ENCODE measurements at regions not wholly inside any gene's neighbourhood (a gene's known extent, or its start where the extent isn't known, plus 50 kb on each side); places are given as distances from the start of the nearest gene placed in this dataset.
"Not testable (repeated sequence)": the region's sequence is repeated elsewhere in the genome, so short reads cannot be mapped to it uniquely, and the experiment has no call there.

DNA sequence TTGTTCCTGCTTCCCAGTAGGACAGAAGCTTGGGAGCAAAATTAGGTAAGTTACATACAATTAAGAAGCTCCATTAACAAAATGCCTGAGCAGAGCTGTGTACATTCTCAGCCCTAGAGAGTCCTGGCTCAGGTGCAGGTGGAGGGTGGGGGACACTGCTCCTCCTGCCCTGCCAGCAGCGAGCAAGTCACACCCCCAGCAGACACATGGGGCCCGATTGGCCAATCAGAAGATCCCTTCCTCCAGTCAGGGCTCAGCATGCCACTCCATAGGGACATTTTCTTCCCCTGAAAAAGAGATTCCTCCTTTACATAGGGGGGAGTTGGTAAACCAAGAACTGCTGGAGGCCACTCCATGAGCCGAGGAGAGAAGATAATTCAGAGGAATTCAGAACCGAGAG is 62.1 kb downstream of the PLXNA1 start:
- H3K4me3 ChIP-seq (replicated peaks in 1 of 3; ENCODE audit: low read depth in 2 of 3, low read length in 3 of 3): no peak overlapping the region
- H3K27ac ChIP-seq (ENCODE audit: low read depth in 1 of 2, low read length in 2 of 2): no peak overlapping the region
- Mint-ChIP-seq H3K27ac (peak overlapping the region in 1 of 7 donors; percentile 22), H3K36me3 (no peaks in the 10 kb centered on the region), H3K27me3 (ENCODE audit: low read depth in 3 of 3) (peaks cover 5 to 12% (median 9%) of the 10 kb centered on the region in 3 donors), H3K9me3 (peaks cover 0 to 8% (median 4%) of the 10 kb centered on the region in 7 donors), H3K4me3 (no peak overlapping the region), H3K4me1 (no peaks in the 10 kb centered on the region)
- H2AFZ ChIP-seq (ENCODE audit: insufficient read depth, low read depth, low read length, poor library complexity, severe bottlenecking): no peak overlapping the region
- intact Hi-C loops (cut with micrococcal nuclease): no loop called here
- no peaks in the 10 kb centered on the region for H3K79me2 ChIP-seq (ENCODE audit: insufficient read depth, low read length)
- 56% methylated on average over 1 of the region's 4 CpGs for WGBS (ENCODE audit: insufficient coverage)
- H3K4me2 ChIP-seq (replicated peaks; ENCODE audit: extremely low read depth, low read length, poor library complexity, severe bottlenecking): no peak overlapping the region
- TF ChIP-seq, protein P1, sequence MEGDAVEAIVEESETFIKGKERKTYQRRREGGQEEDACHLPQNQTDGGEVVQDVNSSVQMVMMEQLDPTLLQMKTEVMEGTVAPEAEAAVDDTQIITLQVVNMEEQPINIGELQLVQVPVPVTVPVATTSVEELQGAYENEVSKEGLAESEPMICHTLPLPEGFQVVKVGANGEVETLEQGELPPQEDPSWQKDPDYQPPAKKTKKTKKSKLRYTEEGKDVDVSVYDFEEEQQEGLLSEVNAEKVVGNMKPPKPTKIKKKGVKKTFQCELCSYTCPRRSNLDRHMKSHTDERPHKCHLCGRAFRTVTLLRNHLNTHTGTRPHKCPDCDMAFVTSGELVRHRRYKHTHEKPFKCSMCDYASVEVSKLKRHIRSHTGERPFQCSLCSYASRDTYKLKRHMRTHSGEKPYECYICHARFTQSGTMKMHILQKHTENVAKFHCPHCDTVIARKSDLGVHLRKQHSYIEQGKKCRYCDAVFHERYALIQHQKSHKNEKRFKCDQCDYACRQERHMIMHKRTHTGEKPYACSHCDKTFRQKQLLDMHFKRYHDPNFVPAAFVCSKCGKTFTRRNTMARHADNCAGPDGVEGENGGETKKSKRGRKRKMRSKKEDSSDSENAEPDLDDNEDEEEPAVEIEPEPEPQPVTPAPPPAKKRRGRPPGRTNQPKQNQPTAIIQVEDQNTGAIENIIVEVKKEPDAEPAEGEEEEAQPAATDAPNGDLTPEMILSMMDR (IDR thresholded peaks at IDR 0.05): no peak
- H3K36me3 ChIP-seq (replicated peaks in 1 of 2; ENCODE audit: control insufficient read depth in 1 of 2, insufficient read depth in 2 of 2, low read length in 2 of 2): no peaks in the 10 kb centered on the region
- H3K27me3 ChIP-seq (ENCODE audit: control insufficient read depth in 2 of 2, insufficient read depth in 2 of 2, low read length in 2 of 2): peaks cover 0 to 2% of the 10 kb centered on the region in 2 donors
- no peaks in the 10 kb centered on the region for H4K20me1 ChIP-seq (ENCODE audit: insufficient read depth, low read length)
- H3K9ac ChIP-seq (ENCODE audit: insufficient read depth, low read length, poor library complexity, severe bottlenecking): no peak overlapping the region
- peaks cover 0 to 7% of the 10 kb centered on the region in 2 donors for H3K9me3 ChIP-seq (replicated peaks in 1 of 2; ENCODE audit: control insufficient read depth in 1 of 2, insufficient read depth in 1 of 2, low read length in 2 of 2)
- H3K4me1 ChIP-seq (ENCODE audit: control insufficient read depth in 1 of 2, insufficient read depth in 2 of 2, low read length in 2 of 2): no peaks in the 10 kb centered on the region
- DNase-seq: no peak

DNA sequence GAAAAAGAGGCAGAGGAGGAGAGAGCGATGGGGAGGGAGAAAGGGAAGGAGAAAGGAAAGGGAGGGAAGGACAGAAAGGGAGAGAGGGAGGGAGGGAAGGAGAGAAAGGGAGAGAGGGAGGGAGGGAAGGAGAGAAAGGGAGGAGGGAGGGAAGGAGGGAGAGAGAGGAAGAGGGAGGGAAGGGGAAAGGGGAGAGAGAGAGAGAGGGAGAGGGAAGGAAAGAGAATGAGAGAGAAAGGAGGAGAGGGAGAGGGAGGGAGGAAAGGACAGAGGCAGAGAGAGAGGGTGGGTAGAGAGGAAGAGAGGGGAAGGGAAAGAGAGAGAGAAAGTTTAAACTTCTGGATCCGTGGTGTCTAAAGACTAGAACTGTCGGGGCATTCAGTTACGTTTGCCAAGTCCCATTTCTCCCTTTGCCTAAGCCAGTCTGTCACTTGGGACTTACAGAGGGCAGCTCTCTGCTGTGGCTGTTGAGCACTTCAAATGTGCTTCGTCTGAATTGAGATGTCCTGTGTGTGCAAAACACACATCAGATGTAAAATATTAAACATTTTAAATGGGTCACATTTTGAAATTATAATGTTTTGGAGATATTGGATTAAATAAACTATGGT is 62.6 kb downstream of the PLXNA1 start:
- no peaks in the 10 kb centered on the region for H3K36me3 ChIP-seq (replicated peaks in 1 of 2; ENCODE audit: control insufficient read depth in 1 of 2, insufficient read depth in 2 of 2, low read length in 2 of 2)
- H3K27ac ChIP-seq (ENCODE audit: low read depth in 1 of 2, low read length in 2 of 2): no peak overlapping the region
- H3K4me1 Mint-ChIP-seq: no peaks in the 10 kb centered on the region
- peaks cover 0 to 11% of the 10 kb centered on the region in 2 donors for H3K9me3 ChIP-seq (replicated peaks in 1 of 2; ENCODE audit: control insufficient read depth in 1 of 2, insufficient read depth in 1 of 2, low read length in 2 of 2)
- intact Hi-C loops (cut with micrococcal nuclease): no loop called here
- no peak for DNase-seq
- no peaks in the 10 kb centered on the region for H3K36me3 Mint-ChIP-seq
- no peak overlapping the region for H2AFZ ChIP-seq (ENCODE audit: insufficient read depth, low read depth, low read length, poor library complexity, severe bottlenecking)
- H3K4me3 Mint-ChIP-seq: no peak overlapping the region
- no peaks in the 10 kb centered on the region for H3K4me1 ChIP-seq (ENCODE audit: control insufficient read depth in 1 of 2, insufficient read depth in 2 of 2, low read length in 2 of 2)
- TF ChIP-seq, protein P1 (IDR thresholded peaks at IDR 0.05): no peak
- peaks cover 5 to 12% (median 9%) of the 10 kb centered on the region in 3 donors for H3K27me3 Mint-ChIP-seq (ENCODE audit: low read depth in 3 of 3)
- H4K20me1 ChIP-seq (ENCODE audit: insufficient read depth, low read length): no peaks in the 10 kb centered on the region
- WGBS (ENCODE audit: insufficient coverage): 65% methylated on average over 2 of the region's 5 CpGs
- H3K27me3 ChIP-seq (ENCODE audit: control insufficient read depth in 2 of 2, insufficient read depth in 2 of 2, low read length in 2 of 2): peaks cover 0 to 2% of the 10 kb centered on the region in 2 donors
- no peak overlapping the region for H3K4me3 ChIP-seq (replicated peaks in 1 of 3; ENCODE audit: low read depth in 2 of 3, low read length in 3 of 3)
- peaks cover 0 to 13% (median 4%) of the 10 kb centered on the region in 7 donors for H3K9me3 Mint-ChIP-seq
- no peaks in the 10 kb centered on the region for H3K79me2 ChIP-seq (ENCODE audit: insufficient read depth, low read length)
- H3K4me2 ChIP-seq (replicated peaks; ENCODE audit: extremely low read depth, low read length, poor library complexity, severe bottlenecking): no peak overlapping the region
- H3K9ac ChIP-seq (ENCODE audit: insufficient read depth, low read length, poor library complexity, severe bottlenecking): no peak overlapping the region
- H3K27ac Mint-ChIP-seq: no peak overlapping the region

DNA sequence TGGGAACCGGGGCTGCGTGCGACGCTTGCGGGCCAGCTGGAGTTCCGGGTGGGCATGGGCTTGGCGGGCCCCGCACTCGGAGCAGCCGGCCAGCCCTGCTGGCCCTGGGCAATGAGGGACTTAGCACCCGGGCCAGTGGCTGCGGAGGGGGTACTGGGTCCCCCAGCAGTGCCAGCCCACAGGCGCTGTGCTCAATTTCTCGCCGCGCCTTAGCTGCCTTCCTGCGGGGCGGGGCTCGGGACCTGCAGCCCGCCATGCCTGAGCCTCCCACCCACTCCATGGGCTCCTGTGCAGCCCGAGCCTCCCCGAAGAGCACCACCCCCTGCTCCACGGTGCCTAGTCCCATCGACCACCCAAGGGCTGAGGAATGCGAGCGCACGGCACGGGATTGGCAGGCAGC is 63.8 kb downstream of the PLXNA1 start:
- H3K27me3 ChIP-seq (ENCODE audit: control insufficient read depth in 2 of 2, insufficient read depth in 2 of 2, low read length in 2 of 2); DNase-seq; H3K4me2 ChIP-seq (replicated peaks; ENCODE audit: extremely low read depth, low read length, poor library complexity, severe bottlenecking); H2AFZ ChIP-seq (ENCODE audit: insufficient read depth, low read depth, low read length, poor library complexity, severe bottlenecking); H3K79me2 ChIP-seq (ENCODE audit: insufficient read depth, low read length); H3K36me3 Mint-ChIP-seq; H3K4me1 ChIP-seq (ENCODE audit: control insufficient read depth in 1 of 2, insufficient read depth in 2 of 2, low read length in 2 of 2); H3K27ac ChIP-seq (ENCODE audit: low read depth in 1 of 2, low read length in 2 of 2); intact Hi-C loops (cut with micrococcal nuclease); H3K9ac ChIP-seq (ENCODE audit: insufficient read depth, low read length, poor library complexity, severe bottlenecking); H3K4me3 Mint-ChIP-seq; H4K20me1 ChIP-seq (ENCODE audit: insufficient read depth, low read length); H3K27ac Mint-ChIP-seq; H3K4me3 ChIP-seq (replicated peaks in 1 of 3; ENCODE audit: low read depth in 2 of 3, low read length in 3 of 3); H3K4me1 Mint-ChIP-seq; H3K36me3 ChIP-seq (replicated peaks in 1 of 2; ENCODE audit: control insufficient read depth in 1 of 2, insufficient read depth in 2 of 2, low read length in 2 of 2): not testable (repeated sequence)
- peaks cover 0 to 11% of the 10 kb centered on the region in 2 donors for H3K9me3 ChIP-seq (replicated peaks in 1 of 2; ENCODE audit: control insufficient read depth in 1 of 2, insufficient read depth in 1 of 2, low read length in 2 of 2)
- H3K9me3 Mint-ChIP-seq: peaks cover 0 to 13% (median 4%) of the 10 kb centered on the region in 7 donors
- whole genome bisulfite sequencing (ENCODE audit: insufficient coverage): 86% methylated on average over 15 of the region's 28 CpGs
- peaks cover 4 to 12% (median 11%) of the 10 kb centered on the region in 3 donors for H3K27me3 Mint-ChIP-seq (ENCODE audit: low read depth in 3 of 3)

Data from CD14-positive monocyte (primary cell).